Bronchial epithelial cell (primary cell): ENCODE measurements at regions not wholly inside any gene's neighbourhood (a gene's known extent, or its start where the extent isn't known, plus 50 kb on each side); places are given as distances from the start of the nearest gene placed in this dataset.

ENCODE experiments used
- DNase-seq: peaks from one replicate; pipeline ENCODE4 v3.0.0-alpha.2; 2010; ENCODE audit warnings: low read depth
- FAIRE-seq: peaks from 2 replicates; lab custom pipeline; 2011; peaks lifted over from hg19 to GRCh38; lab: Jason Lieb, UNC
- H3K27me3 ChIP-seq: 2 replicates; pipeline ENCODE4 v1.5.1; 2011; ENCODE audit warnings: low read length; ENCODE audit not compliant: control insufficient read depth, insufficient read depth
- H3K36me3 ChIP-seq: 2 replicates; pipeline ENCODE4 v1.5.1; 2011; ENCODE audit warnings: low read length; ENCODE audit not compliant: control insufficient read depth, insufficient read depth
- H3K4me3 ChIP-seq: 2 replicates; pipeline ENCODE4 v1.5.1; 2011; ENCODE audit warnings: mild to moderate bottlenecking, low read depth, low read length, control low read depth
- TF ChIP-seq, protein P1 (sequence below): IDR thresholded peaks from 2 replicates; pipeline ENCODE4 v1.5.1; 2011; ENCODE audit warnings: mild to moderate bottlenecking, moderate library complexity, low read length, control low read depth, inconsistent platforms; ENCODE audit not compliant: insufficient read depth, severe bottlenecking

- Histone ChIP-seq H3K4me3 (no peak overlapping the region), H3K36me3 (no peaks in the 10 kb centered on the region), H3K27me3 (no peaks in the 10 kb centered on the region)
- TF ChIP-seq, protein P1, sequence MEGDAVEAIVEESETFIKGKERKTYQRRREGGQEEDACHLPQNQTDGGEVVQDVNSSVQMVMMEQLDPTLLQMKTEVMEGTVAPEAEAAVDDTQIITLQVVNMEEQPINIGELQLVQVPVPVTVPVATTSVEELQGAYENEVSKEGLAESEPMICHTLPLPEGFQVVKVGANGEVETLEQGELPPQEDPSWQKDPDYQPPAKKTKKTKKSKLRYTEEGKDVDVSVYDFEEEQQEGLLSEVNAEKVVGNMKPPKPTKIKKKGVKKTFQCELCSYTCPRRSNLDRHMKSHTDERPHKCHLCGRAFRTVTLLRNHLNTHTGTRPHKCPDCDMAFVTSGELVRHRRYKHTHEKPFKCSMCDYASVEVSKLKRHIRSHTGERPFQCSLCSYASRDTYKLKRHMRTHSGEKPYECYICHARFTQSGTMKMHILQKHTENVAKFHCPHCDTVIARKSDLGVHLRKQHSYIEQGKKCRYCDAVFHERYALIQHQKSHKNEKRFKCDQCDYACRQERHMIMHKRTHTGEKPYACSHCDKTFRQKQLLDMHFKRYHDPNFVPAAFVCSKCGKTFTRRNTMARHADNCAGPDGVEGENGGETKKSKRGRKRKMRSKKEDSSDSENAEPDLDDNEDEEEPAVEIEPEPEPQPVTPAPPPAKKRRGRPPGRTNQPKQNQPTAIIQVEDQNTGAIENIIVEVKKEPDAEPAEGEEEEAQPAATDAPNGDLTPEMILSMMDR = no peak
- FAIRE-seq = no peak
- no peak for DNase-seq
Measured at GRCh38 chr14:97057238-97058073, 260.3 kb downstream of the VRK1 start.

GRCh38 chr14:97058074-97058467, 260.9 kb downstream of the VRK1 start:
- DNase-seq = no peak

DNA sequence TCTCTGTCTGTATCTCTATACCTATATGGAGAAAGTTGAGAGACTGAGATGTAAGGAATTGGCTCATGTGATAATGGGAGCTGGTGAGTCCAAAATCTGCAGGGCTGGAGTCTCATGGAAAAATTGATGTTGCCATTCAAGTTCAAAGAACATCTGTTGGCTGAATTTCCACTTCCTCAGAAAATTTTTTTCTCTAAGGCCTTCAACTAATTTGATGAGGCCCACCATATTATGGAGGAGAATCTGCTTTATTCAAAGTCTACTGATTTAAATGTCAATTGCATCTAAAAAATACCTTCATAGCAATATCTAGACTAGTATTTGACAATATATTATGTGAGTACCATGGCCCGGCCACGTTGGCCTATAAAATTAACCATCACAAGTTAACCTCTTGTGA, 261.4 kb downstream of the VRK1 start:
- FAIRE-seq (no peak), DNase-seq (no peak)
- Histone ChIP-seq H3K27me3 (no peaks in the 10 kb centered on the region), H3K4me3 (no peak overlapping the region), H3K36me3 (no peaks in the 10 kb centered on the region)
- TF ChIP-seq, protein P1 = no peak

More at GRCh38 chr14:97058074-97058467, 260.9 kb downstream of the VRK1 start:
- H3K36me3 ChIP-seq = no peaks in the 10 kb centered on the region
- no peak overlapping the region for H3K4me3 ChIP-seq
- FAIRE-seq = no peak
- TF ChIP-seq, protein P1 = no peak
- H3K27me3 ChIP-seq = no peaks in the 10 kb centered on the region

- DNase-seq (no peak), FAIRE-seq (no peak)
- Histone ChIP-seq H3K27me3 (no peaks in the 10 kb centered on the region), H3K36me3 (no peaks in the 10 kb centered on the region), H3K4me3 (no peak overlapping the region)
- TF ChIP-seq, protein P1 = no peak
Measured at GRCh38 chr14:97061198-97061597, 264.0 kb downstream of the VRK1 start.

DNA sequence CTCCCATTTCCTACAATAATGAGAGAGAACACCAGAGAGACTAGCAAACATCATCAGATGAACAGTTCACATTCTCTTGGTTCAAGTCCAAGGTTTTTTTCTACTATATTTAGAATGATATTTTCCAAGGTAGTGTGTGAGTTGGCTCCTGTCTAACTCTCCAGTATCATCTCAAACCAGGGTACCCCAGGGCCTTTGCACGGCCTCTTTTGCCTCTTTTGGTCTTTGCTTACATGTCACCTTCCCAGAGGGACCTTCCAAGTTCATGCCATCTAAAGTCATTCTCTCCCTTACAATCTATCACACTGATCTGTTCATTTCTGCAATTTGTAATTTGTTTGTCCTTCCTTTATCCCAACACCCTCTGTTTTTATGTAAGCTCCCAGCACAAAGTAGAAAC, 264.5 kb downstream of the VRK1 start:
- FAIRE-seq (no peak), DNase-seq (no peak)
- no peaks in the 10 kb centered on the region for H3K27me3 ChIP-seq
- TF ChIP-seq, protein P1 = no peak
- H3K4me3 ChIP-seq = no peak overlapping the region
- H3K36me3 ChIP-seq = no peaks in the 10 kb centered on the region
